DOHH2 (cell line): ENCODE measurements at regions not wholly inside any gene's neighbourhood (a gene's known extent, or its start where the extent isn't known, plus 50 kb on each side); places are given as distances from the start of the nearest gene placed in this dataset.

ENCODE experiments used
- CTCF ChIP-seq: fragments of 200-600 bp; sonication (generic); IDR thresholded peaks from one replicate; pipeline ENCODE4 v1.5.1; 2014; ENCODE audit warnings: antibody characterized with exemption, mild to moderate bottlenecking, low read depth, low read length; ENCODE audit not compliant: poor library complexity, severe bottlenecking
- EZH2phosphoT487 ChIP-seq: fragments of 200-600 bp; sonication (generic); IDR thresholded peaks from 2 replicates; pipeline ENCODE4 v1.6.1; 2017; ENCODE audit warnings: borderline replicate concordance, mild to moderate bottlenecking, antibody characterized with exemption, low read length, moderate library complexity, mixed read lengths

- TF ChIP-seq CTCF (no peak), EZH2phosphoT487 (no peak)
Measured at GRCh38 chr9:85430659-85431338, 311.0 kb downstream of the AGTPBP1 start.
